Activated CD4-positive, alpha-beta T cell treated with anti-CD3 and anti-CD28 coated beads, Interleukin-2, amount 10 ng/mL, durations not matched to agents 7 days and 5 days (primary cell): ENCODE measurements at regions not wholly inside any gene's neighbourhood (a gene's known extent, or its start where the extent isn't known, plus 50 kb on each side); places are given as distances from the start of the nearest gene placed in this dataset.

ENCODE experiments used
- CTCF ChIA-PET: fragments of 350-600 bp; sonication (Branson Sonifier 250); formaldehyde crosslinking; loops from one replicate; lab custom pipeline; 2021; ENCODE audit warnings: antibody characterized with exemption; lab: Charles Lee
- POLR2A ChIA-PET: fragments of 350-600 bp; sonication (Branson Sonifier 250); formaldehyde crosslinking; loops from one replicate; lab custom pipeline; 2021; ENCODE audit warnings: antibody characterized with exemption; lab: Charles Lee
- DNase-seq: peaks from one replicate; pipeline ENCODE4 v3.0.0-alpha.2; 2020
- H3K27ac Mint-ChIP-seq: one replicate; pipeline ENCODE4 v1.8.0; 2021; ENCODE audit warnings: mild to moderate bottlenecking, moderate library complexity, mixed read lengths
- H3K27me3 Mint-ChIP-seq: one replicate; pipeline ENCODE4 v1.8.0; 2021; ENCODE audit warnings: mixed read lengths
- H3K36me3 Mint-ChIP-seq: one replicate; pipeline ENCODE4 v1.8.0; 2021; ENCODE audit warnings: low read depth, mixed read lengths
- H3K4me1 Mint-ChIP-seq: one replicate; pipeline ENCODE4 v1.8.0; 2021; ENCODE audit warnings: mixed read lengths
- H3K4me3 Mint-ChIP-seq: one replicate; pipeline ENCODE4 v1.8.0; 2021; ENCODE audit warnings: mild to moderate bottlenecking, moderate library complexity, mixed read lengths
- H3K9me3 Mint-ChIP-seq: one replicate; pipeline ENCODE4 v1.8.0; 2021; ENCODE audit warnings: mixed read lengths

DNA sequence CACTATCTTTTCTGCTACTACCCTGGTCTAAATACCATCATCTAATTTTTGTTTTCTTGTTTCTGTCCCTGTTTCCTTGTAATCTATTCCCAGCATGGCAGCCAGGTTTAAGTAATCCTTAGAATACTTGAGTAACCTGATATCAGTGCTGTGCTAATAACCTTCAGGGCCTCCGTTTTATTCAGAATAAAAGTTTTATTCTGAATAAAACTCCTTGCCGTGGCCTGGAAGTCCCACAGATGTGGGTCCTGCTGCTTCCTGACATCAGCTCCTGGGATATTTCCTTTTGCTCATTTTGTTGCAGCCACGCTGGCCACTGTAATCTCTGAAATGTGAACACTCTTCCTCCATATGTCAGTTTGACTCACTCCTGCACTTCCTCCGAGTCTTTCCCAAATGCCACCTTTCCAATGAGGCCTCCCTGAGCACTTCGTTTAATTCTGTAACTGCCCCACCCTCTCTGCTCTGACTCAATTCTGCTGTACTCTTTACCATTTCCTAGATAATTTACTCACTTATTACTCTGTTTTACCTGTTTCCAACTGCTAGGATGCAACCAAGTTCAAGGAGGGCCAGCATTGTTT, 114.0 kb upstream of the FOXA2 start:
- ChIA-PET CTCF (no interaction called here), POLR2A (no interaction called here)
- no peak for DNase-seq
- Mint-ChIP-seq H3K27ac (no peak overlapping the region), H3K4me3 (no peak overlapping the region), H3K36me3 (no peaks in the 10 kb centered on the region), H3K4me1 (no peaks in the 10 kb centered on the region), H3K9me3 (no peaks in the 10 kb centered on the region), H3K27me3 (no peaks in the 10 kb centered on the region)

DNA sequence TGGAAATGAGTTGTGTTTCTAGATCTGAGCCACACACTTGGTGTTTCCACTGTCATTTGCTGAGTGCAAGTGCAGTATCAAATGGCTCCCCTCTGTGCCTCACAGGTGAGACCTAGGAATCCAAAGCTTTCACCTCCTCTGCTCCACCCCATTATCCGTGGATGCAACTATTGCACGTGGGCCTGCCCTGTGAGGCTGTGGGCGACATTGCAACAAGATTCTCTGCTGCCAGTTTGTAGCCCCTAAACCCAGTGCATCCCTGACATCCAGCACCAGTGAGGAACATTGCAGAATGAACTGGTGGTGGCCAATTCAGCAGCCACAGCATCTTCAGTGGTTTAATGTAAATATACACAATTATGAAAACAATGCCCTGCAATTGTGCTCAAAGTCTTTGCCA, 115.0 kb upstream of the FOXA2 start:
- Mint-ChIP-seq H3K36me3 (no peaks in the 10 kb centered on the region), H3K27ac (no peak overlapping the region), H3K9me3 (no peaks in the 10 kb centered on the region), H3K4me1 (no peaks in the 10 kb centered on the region), H3K4me3 (no peak overlapping the region), H3K27me3 (no peaks in the 10 kb centered on the region)
- POLR2A ChIA-PET: no interaction called here
- CTCF ChIA-PET: interaction anchor here (2.0 kb wide), 1 partner anchor 8 kb away, joined by 10 read pairs; no protein-coding TSS in a partner anchor
- DNase-seq: no peak

DNA sequence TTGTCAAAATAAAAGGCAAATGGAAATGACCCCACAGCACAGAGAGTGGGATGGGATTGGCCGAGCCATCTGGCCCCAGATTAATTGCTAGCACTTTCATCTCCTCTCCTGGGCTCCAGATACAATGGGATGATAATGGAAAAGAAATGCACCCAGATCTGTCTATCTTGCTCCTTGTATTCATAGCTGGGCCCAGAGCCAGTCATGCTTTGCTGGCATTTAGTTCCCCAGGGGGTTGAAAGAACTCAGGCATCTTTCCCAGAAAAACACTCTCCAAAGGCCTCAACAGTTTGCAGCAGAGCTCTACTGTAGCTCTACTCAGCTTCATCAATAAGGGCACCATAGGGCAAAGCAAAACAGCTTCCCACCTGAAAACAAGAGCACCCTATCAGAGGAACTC, 116.0 kb upstream of the FOXA2 start:
- H3K27me3 Mint-ChIP-seq: no peaks in the 10 kb centered on the region
- ChIA-PET POLR2A (no interaction called here), CTCF (interaction anchor here (2.0 kb wide), 1 partner anchor 9 kb away, joined by 10 read pairs; no protein-coding TSS in a partner anchor)
- DNase-seq: no peak
- no peaks in the 10 kb centered on the region for H3K4me1 Mint-ChIP-seq
- no peak overlapping the region for H3K27ac Mint-ChIP-seq
- no peaks in the 10 kb centered on the region for H3K9me3 Mint-ChIP-seq
- H3K36me3 Mint-ChIP-seq: no peaks in the 10 kb centered on the region
- H3K4me3 Mint-ChIP-seq: no peak overlapping the region

DNA sequence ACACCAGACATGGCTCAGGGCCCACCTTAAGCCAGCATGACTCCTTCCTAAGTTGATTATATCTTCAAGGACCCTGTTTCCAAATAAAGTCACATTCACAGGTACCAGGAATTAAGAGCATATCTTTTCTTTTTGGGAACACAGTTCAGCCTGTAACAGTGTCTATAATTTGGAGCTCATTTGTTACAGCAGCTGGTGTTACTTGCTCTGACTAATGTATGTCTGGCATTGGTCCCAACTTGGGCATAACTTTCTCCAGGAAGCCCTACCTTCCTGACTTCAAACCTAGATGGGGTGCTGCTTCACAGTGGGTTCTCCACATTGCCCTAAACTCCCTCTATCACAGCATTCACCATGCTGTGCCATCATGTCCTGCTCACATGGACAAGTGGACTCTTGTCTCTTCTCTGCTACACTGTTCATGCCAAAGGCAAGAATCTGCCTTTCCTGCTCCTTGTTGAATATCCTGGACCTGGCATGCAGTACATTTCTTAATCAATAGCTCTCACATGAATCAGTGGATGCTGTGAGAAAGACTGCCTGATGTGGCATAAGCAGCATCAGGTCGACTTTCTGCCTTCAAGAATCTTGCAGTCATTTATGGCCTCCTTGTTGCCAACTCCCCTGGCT, 117.4 kb upstream of the FOXA2 start:
- H3K9me3 Mint-ChIP-seq: no peaks in the 10 kb centered on the region
- no peaks in the 10 kb centered on the region for H3K4me1 Mint-ChIP-seq
- H3K27me3 Mint-ChIP-seq: peaks cover under 1% of the 10 kb centered on the region
- no peaks in the 10 kb centered on the region for H3K36me3 Mint-ChIP-seq
- no peak overlapping the region for H3K4me3 Mint-ChIP-seq
- ChIA-PET POLR2A (no interaction called here), CTCF (interaction anchor here (2.0 kb wide), 1 partner anchor 11 kb away, joined by 10 read pairs; no protein-coding TSS in a partner anchor)
- H3K27ac Mint-ChIP-seq: no peak overlapping the region
- no peak for DNase-seq

DNA sequence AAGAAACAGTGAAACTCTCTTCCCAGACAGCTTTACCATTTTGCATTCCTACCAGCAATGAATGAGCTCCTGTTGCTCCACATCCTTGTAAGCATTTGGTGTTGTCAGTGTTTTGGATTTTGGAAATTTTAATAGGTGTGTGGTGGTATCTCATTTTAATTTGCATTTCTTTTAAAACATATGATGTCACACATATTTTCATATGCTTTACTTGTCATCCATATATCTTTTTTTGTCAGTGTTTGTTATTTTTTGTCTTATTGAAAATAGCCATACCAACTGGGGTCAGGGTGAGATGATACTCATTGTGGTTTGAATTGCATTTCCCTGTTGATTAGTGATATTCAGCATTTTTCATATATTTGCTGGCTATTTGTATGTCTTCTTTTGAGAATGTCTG, 119.5 kb upstream of the FOXA2 start:
- Mint-ChIP-seq H3K4me3 (no peak overlapping the region), H3K9me3 (no peaks in the 10 kb centered on the region), H3K36me3 (no peaks in the 10 kb centered on the region), H3K27me3 (peaks cover 2% of the 10 kb centered on the region), H3K27ac (no peak overlapping the region), H3K4me1 (no peaks in the 10 kb centered on the region)
- no peak for DNase-seq
- ChIA-PET CTCF (no interaction called here), POLR2A (no interaction called here)

DNA sequence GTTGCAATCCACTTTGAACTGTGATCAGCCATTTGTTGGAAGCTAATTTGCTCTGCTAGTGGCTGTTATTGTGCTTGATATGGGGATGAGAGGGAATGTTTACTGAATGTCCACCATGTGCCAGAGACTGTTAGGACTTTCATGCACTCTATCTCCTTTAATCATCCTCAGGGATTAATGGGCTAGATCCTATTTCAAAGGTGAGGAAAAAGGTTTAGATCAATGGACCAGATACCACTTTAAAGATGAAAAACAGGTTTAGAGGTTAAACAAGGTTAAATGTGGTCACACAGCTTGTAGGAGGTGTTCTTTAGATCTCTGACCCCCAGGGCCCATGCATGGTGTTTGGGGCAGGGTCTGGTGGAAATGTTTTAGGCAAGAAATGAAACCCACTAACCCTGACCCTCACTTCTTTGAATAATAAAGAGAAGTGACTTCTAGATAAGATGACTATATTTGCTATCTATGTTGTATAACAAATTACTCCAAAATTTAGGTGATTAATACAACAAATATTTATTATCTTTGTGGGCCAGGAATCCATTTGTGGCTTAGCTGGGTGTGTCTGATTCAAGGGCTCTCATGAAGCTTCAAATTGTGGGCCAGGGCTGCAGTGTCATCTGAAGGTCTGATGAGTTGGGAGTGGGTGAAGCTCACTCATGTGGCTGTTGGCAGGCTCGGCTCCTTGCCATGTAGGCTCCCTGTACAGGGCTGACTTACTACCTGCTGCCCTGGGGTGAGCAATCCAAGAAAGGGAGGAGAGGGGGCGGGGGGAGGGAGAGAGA, 127.8 kb upstream of the FOXA2 start:
- H3K4me1 Mint-ChIP-seq: no peaks in the 10 kb centered on the region
- CTCF ChIA-PET: no interaction called here
- H3K4me3 Mint-ChIP-seq: no peak overlapping the region
- H3K9me3 Mint-ChIP-seq: no peaks in the 10 kb centered on the region
- DNase-seq: no peak
- no peak overlapping the region for H3K27ac Mint-ChIP-seq
- POLR2A ChIA-PET: no interaction called here
- H3K36me3 Mint-ChIP-seq: no peaks in the 10 kb centered on the region
- H3K27me3 Mint-ChIP-seq: peaks cover 1% of the 10 kb centered on the region

DNA sequence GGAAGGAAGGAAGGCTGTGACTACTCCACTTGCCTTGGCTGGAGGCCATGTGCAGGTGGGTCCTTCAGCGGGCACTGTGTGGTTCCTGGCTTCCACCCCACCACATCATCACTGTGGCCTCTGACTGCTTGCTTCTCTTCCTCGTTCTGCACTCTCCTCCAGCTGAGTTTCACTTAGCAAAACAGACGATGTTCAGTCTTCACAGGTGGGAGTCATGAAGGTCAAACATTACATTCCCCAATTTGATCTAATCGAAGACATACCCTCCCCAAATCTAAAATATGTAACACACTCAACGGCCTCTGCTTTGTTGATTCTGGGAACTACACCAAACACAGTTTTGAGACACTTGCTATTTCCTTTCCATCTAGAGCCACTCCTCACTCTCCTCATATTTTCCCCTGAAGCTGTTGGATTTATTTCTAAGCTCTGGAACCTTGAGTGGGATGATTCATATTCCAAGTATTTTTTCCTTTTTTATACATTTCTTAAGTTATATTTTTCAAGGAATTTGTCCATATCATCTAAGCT, 132.5 kb upstream of the FOXA2 start:
- POLR2A ChIA-PET: no interaction called here
- Mint-ChIP-seq H3K27ac (no peak overlapping the region), H3K27me3 (peaks cover 3% of the 10 kb centered on the region), H3K9me3 (no peaks in the 10 kb centered on the region), H3K4me3 (no peak overlapping the region), H3K4me1 (no peaks in the 10 kb centered on the region), H3K36me3 (no peaks in the 10 kb centered on the region)
- DNase-seq: no peak
- CTCF ChIA-PET: no interaction called here

DNA sequence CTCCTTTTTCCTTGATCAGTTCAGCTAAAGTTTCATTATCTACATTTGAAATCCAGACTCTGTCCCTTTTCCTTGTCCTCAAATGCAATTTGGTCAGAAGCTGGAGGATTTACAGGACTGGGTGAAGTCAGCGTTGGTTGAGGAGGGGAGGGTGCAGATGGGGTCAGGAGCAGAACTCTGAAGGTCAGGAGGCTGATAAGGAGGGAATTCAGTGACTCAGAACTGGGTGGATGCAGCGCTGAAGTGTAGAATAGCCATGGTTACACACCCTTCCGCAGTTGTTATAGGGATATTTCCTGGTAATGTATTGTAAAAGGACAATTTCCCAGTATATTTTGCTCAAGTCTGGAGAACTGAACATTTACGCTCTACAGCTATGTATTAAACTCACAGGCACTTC, 133.1 kb upstream of the FOXA2 start:
- no peaks in the 10 kb centered on the region for H3K4me1 Mint-ChIP-seq
- no peak overlapping the region for H3K27ac Mint-ChIP-seq
- no peaks in the 10 kb centered on the region for H3K9me3 Mint-ChIP-seq
- no peak for DNase-seq
- ChIA-PET POLR2A (no interaction called here), CTCF (no interaction called here)
- H3K36me3 Mint-ChIP-seq: no peaks in the 10 kb centered on the region
- H3K4me3 Mint-ChIP-seq: no peak overlapping the region
- H3K27me3 Mint-ChIP-seq: peaks cover 3% of the 10 kb centered on the region

DNA sequence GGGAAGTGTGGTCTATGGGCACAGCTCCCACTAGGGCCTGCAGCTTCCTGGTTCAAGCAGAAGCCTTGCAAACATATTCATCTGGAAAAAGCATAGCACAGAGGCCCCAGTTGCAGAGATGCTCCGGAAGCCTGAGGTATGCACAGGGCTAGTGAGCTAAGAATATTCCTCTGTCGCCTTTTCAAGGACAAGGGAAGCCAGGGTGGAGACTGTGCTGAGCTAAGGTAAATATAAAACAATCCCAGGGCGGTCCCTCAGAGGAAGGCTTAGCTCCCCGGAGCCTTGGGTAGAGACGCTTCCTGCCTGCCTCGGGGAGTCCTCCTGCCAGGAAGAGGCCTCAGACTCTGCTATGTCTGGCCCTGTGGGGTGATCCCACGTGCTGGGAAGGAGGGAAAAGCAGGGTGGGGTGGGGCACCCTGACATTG, 134.8 kb upstream of the FOXA2 start:
- Mint-ChIP-seq H3K9me3 (no peaks in the 10 kb centered on the region), H3K27me3 (peaks cover 3% of the 10 kb centered on the region), H3K27ac (no peak overlapping the region), H3K4me3 (no peak overlapping the region), H3K4me1 (no peaks in the 10 kb centered on the region), H3K36me3 (no peaks in the 10 kb centered on the region)
- DNase-seq: no peak
- ChIA-PET POLR2A (no interaction called here), CTCF (no interaction called here)

DNA sequence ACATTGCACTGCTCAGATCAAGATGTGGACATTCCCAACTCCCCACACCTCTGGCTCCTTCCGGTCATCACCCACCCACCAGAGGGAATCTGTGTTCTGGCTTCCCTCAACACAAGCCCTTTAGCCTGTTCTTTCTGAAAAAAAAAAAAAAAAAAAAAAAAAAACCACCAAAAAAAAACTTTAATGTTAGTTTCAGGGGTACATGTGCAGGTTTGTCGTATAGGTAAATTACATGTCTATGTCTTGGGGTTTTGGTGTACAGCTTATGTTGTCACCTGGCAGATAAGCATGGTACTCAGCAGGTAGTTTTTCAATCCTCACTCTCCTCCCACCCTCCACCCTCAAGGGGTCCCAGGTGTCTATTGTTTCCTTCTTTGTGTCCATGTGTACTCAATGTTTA, 135.8 kb upstream of the FOXA2 start:
- H3K4me1 Mint-ChIP-seq: no peaks in the 10 kb centered on the region
- DNase-seq: no peak
- CTCF ChIA-PET: no interaction called here
- H3K4me3 Mint-ChIP-seq: no peak overlapping the region
- POLR2A ChIA-PET: no interaction called here
- H3K27ac Mint-ChIP-seq: no peak overlapping the region
- H3K9me3 Mint-ChIP-seq: no peaks in the 10 kb centered on the region
- peaks cover 3% of the 10 kb centered on the region for H3K27me3 Mint-ChIP-seq
- no peaks in the 10 kb centered on the region for H3K36me3 Mint-ChIP-seq

DNA sequence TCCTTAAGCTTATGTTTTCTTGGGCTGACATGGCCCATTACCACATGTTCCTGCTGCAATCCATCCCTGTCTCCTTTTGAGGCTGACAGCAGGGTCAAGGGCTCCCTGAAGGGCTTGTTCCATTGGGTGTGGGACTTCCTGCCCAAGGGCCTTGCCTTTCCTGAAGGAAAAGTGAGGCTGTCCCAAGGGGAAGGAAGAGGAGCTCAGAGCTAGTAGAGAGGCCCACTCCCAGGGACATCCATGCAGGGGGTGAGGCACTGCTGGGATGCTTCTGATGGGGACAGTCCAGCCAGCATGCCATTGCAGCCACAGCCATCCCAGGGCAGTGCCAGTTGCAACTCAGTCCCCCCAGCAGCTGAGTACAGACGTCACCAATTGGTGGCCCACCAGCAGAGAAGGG, 138.4 kb upstream of the FOXA2 start:
- ChIA-PET CTCF (no interaction called here), POLR2A (no interaction called here)
- H3K9me3 Mint-ChIP-seq: no peaks in the 10 kb centered on the region
- H3K4me1 Mint-ChIP-seq: no peaks in the 10 kb centered on the region
- no peak overlapping the region for H3K4me3 Mint-ChIP-seq
- DNase-seq: no peak
- no peaks in the 10 kb centered on the region for H3K36me3 Mint-ChIP-seq
- no peak overlapping the region for H3K27ac Mint-ChIP-seq
- peaks cover 2% of the 10 kb centered on the region for H3K27me3 Mint-ChIP-seq

DNA sequence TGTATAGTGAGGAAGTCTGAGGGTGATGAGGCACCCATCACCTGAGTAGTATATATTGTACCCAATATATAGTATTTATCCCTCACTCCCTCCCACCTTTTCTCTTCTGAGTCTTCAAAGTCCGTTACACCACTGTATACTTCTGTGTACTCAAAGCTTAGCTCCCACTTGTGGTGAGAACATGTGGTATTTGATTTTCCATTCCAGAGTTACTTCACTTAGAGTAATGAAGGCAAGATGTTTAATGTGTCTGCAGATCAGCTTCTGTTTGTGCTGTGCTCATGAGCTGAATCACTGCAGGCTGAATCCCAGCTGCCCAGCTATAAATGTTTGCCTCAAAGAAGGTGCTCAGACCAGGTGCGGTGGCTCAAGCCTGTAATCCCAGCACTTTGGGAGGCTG, 139.3 kb upstream of the FOXA2 start:
- ChIA-PET CTCF (interaction anchor here (0.7 kb wide), 1 partner anchor 31 kb away, joined by 4 read pairs; no protein-coding TSS in a partner anchor), POLR2A (no interaction called here)
- Mint-ChIP-seq H3K4me3 (no peak overlapping the region), H3K36me3 (no peaks in the 10 kb centered on the region), H3K27ac (no peak overlapping the region), H3K4me1 (no peaks in the 10 kb centered on the region), H3K27me3 (peaks cover 2% of the 10 kb centered on the region), H3K9me3 (no peaks in the 10 kb centered on the region)
- no peak for DNase-seq

DNA sequence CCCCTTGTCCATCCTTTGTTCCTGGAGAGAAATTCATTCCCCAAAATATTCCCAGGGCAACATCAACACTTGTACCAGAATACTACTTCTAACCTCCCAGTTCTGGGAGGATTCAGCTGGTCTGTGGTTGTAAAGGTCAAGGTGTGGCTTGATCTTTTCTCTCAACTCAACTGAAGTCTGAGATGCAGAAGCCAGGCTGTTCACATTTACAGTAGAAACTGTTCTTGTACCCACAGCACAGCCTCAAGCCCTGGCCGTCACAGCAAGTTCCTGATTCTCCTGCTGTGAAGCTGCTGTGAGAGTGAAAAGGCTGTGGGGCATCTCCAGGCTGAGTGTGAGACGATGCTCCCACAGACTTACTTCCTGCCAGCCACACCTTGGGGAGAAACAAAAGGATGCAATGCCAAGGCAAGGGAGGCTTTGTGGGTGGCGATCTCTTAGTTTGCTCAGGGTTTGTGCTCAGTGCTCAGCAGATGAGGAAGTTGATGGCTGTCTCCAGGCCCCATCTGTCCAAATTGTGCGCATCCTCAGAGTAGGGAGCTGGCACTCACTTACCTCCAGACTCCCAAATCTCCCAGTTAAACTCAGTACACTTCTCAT, 143.9 kb upstream of the FOXA2 start:
- Mint-ChIP-seq H3K27me3 (no peaks in the 10 kb centered on the region), H3K4me3 (no peak overlapping the region), H3K36me3 (no peaks in the 10 kb centered on the region), H3K27ac (no peak overlapping the region), H3K9me3 (no peaks in the 10 kb centered on the region), H3K4me1 (no peaks in the 10 kb centered on the region)
- CTCF ChIA-PET: no interaction called here
- no peak for DNase-seq
- POLR2A ChIA-PET: no interaction called here
